GM18505 (cell line): ENCODE measurements at regions not wholly inside any gene's neighbourhood (a gene's known extent, or its start where the extent isn't known, plus 50 kb on each side); places are given as distances from the start of the nearest gene placed in this dataset.

Source experiments
- ATAC-seq: cut with Tn5 transposase; IDR thresholded peaks from one replicate; pipeline ENCODE4 v1.9.1; 2021; ENCODE audit not compliant: unreplicated experiment
- POLR2A ChIP-seq: IDR thresholded peaks from 4 replicates; pipeline ENCODE4 v1.6.1; 2011; ENCODE audit warnings: borderline replicate concordance; ENCODE audit not compliant: insufficient read depth, insufficient read length; ENCODE audit errors: extremely low read depth

DNA sequence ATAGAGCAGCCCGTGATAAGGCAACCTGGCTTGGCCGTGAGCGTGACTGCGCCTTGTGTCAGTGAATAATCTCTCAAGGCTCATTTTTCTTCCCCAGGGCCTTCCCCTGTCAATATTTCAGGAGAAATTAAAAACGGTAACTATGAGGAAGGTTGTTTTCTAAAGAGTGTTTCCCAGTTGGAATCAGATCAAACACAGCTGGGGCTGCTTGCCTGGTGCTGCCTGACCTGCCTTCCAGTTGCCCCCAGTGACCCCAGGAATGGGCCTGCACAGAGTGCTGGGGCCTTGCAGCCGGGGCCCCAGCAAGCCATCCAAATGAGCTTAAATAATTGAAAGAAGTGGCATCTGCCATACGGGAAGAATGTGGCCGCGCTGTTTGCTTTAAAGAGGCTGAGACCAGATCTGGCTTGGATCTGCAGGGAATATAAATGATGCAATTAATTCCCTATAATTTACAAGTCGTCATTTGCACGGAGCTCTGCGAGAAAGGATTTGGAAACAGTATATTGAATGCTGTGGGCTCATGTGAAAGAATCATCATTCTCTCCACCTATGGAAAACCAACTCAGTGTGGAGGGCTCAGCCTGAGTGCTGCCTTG, 203.9 kb downstream of the C1orf94 start:
- ATAC-seq: no peak
- TF ChIP-seq POLR2A: no peak

DNA sequence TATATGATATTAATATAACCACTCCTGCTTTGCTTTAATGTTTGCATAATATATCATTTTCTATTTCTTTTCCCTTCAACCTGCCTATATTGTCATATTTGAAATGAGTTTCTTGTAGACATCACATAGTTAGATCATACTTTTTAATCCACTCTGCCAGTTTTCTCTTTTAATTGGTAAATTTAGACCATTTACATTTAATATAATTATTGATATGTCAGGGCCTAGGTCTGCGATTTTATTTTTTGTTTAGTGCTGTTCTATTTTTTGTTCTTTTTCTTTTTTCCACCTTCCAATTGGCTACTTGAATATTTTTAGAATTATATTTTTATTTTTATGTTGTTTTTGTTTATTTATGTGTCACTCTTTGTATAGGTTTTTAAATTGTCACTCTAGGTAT, 213.3 kb downstream of the C1orf94 start:
- ATAC-seq: no peak
- no peak for TF ChIP-seq POLR2A

DNA sequence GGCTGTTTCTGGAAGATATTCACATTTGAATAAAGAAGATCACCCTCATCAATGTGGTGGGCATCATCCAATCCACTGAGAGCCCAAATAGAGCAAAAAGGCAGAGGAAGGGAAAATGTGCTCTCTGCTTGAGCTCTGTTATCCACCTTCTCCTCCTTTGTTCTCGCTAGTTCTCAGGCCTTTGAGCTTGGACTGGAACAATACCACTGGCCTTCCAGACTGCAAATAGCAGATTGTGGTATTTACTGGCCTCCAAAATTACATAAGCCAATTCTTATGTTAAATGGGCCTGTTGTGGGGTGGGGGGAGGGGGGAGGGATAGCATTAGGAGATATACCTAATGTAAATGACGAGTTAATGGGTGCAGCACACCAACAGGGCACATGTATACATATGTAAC, 219.3 kb downstream of the C1orf94 start:
- TF ChIP-seq POLR2A: no peak

DNA sequence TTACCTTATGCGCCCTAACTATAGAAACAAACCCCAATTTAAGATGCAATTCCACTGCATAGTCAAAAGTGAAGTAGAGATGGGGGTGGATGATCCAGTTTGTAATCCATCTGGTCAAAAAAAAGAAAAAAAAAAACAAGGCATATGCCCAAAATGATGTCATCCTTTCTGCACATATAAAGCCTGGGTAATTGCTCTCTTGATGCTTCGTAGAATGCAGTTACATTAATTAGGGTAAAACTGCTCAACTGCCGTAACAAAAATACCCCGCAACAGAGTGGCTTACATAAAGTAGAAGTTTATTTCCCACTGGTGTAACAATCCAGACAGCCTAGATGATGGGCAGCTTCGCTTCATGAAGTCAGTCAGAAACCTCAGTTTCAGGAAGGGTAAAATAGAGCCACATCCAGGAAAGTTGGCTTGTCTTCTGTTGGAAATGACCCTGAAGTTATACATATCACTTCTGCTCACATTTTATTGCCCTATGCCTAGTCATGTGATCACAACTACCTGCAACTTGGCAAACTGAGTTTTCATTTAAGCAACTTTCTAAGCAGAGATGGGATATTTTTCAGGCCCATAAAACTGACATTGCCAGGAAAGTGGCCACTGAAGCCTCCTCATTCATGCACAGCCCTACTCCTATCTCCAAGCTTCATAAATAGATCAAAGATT, 221.7 kb downstream of the C1orf94 start:
- TF ChIP-seq POLR2A: no peak
- no peak for ATAC-seq

More for the DNA sequence above, 219.3 kb downstream of the C1orf94 start:
- no peak for ATAC-seq

DNA sequence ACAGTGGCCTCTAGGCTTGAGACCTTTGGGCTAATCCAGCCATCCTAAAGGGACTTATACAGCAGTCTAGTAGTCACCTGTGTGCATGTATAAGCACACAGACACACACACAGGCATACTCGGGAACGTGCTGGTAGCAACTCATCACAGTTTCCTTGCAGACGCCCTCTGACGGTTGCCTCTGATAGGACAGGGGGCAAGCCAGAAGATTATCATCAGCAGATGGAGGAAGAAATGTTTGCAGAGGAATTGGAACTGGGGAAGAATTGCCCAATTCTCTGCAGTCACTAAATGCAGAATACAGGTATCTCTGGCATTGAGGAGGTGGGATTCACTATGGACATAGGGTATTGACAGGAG, 222.2 kb downstream of the C1orf94 start:
- TF ChIP-seq POLR2A: no peak
- no peak for ATAC-seq

DNA sequence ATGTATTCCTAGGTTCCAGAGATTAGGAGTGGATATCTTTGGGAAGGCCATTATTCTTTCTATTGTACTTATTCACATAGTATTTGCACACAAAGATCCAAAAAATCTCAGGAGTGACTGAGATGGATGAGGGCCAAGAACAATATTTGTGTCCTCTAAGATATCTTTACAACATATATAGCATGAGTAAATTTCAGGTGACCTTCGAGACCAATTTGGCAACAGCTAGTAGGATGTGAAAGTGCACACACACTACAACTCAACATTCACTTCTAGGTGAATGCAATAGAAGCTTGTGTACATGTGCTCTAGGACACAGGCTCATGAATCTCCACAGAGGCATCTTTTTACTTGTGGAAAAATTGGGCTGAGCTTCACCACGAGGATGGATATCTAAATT, 224.0 kb downstream of the C1orf94 start:
- no peak for ATAC-seq
- no peak for TF ChIP-seq POLR2A

DNA sequence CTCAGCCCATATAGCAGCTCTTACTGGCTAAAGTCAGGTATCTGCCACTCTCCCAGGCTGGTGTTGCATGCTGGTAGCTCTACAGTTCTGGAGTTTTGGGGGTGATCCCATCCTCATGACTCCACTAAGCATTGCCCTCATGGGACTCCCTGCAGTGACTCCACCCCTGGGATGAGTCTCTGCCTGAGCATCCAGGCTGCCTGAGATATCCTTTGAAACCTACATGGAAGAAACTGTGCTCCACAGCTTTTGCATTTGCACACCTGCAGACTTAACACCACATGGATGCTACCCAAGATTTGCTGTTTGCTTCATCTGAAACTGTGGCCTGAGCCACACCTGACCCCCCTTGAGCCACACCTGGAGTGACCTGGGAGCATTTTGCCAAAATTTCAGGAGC, 226.4 kb downstream of the C1orf94 start:
- ATAC-seq: no peak
- no peak for TF ChIP-seq POLR2A

DNA sequence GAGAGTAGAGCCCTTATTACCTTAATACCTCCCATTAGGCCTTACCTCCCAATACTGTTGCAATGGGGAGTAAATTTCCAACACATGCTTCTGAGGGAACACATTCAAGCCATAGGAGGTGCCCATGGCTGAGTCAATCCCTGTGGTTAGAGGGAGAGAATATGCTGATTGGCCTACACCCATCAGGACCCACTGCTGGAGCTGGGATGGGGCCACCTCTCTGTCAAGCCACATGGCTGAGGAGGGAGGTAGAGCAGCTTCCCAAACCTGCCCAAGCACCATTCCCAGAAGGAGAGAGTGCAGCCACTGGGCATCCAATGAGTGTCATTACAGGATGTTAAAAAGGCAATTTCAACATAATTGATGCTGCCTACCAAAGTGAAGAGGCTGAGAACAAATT, 228.1 kb downstream of the C1orf94 start:
- no peak for ATAC-seq
- TF ChIP-seq POLR2A: no peak

DNA sequence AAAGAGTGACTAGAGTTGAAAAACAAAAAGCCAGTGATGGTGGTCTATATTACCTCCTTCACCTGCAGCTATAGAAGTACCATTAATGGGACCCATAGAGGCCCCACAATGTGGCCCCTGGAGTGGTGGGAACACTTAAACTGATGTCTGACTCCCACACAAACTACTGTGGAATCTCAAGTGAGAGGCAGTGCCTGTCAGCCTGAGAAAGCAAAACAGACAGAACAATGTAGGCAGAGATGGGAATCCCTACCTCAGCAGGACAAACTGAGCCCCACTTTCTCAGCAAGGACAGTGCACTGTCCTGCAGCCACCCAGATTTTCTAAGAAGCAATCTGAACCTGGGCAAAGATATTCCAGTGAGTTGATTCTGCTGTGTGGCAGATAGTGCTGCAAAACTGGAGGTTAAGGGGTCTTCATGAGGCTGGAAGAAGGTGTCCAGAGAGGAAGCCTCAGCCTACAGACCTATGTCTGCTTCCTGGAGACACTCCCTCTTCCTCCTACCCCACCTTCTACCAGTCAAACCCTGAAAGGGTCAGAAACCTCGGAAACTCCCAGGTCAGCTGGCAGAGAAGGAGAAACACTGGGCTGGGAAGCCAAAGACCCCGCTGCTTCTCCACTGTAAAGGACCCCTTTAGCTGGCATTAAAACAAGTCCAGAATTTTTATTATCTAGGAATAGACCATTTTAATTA, 228.7 kb downstream of the C1orf94 start:
- no peak for TF ChIP-seq POLR2A
- ATAC-seq: no peak

DNA sequence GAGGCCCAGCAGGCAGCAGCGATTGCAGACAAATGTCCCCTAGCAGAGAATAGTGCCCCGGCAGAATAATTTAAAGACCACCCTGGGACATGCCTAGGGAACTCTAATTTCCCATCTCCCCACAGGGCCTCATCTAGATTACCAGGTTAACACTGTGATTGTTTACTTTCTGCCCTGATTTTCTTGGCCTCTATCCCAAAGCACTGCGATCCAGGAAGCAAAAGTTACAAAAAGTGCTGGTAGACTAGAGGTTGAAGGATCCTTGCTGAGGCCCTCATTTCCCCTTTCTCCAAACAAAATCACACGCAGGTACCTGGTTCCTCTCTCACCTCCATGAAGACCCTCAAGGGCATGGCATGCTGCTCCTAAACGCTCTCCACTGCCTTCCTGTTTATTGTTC, 229.7 kb downstream of the C1orf94 start:
- no peak for ATAC-seq
- no peak for TF ChIP-seq POLR2A

DNA sequence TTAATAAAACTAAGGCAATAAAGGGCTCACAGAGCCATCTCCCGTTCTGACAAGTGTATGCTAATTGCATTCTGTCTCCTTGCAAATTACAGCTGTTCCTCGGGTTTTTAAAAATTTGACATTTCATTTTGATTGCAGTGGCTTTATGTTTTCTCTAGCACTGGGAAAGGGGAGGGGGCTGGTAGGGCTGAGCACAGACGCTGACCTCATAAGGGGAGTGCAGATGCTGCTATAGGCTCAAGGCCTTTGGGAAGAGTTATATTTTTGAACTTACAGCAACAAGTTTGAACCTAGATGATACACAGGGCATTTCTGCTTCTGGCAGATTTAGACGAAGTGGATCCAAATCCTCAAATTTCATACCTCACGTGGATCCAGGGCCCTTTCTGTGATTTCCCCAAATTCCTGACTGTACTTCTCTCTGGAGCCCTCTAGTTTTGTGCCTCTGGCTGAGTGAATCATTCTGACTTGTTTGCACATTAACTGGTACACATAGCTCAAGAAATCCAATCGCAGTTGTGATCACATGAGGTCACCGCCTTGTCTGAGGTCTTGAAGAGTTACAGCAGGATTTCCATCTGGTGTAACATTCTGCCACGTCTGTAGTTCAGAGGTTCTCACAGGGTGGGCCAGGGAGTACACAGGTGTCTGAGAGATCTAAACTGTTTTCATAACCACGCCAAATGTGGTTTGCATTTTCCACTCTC, 230.3 kb downstream of the C1orf94 start:
- no peak for ATAC-seq
- no peak for TF ChIP-seq POLR2A

DNA sequence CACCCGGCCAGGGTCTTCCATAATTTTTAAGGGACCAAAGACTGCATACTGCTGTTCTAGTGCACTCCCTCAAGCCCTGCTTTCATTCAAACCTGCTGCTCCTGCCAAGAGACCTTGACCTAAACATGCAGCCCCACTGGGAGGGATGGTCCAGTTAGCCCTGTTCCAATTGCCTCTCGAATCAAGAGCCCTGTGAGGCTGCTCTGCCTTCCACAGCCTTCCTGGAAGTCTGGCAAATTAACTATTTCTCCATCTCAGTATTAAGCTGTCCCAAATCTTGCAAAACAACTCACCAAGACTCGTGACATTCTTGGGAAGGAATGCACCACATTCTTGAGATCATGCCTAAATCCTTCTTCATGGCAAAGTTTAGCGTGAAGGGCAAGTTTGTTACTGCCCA, 231.3 kb downstream of the C1orf94 start:
- no peak for TF ChIP-seq POLR2A
- no peak for ATAC-seq

DNA sequence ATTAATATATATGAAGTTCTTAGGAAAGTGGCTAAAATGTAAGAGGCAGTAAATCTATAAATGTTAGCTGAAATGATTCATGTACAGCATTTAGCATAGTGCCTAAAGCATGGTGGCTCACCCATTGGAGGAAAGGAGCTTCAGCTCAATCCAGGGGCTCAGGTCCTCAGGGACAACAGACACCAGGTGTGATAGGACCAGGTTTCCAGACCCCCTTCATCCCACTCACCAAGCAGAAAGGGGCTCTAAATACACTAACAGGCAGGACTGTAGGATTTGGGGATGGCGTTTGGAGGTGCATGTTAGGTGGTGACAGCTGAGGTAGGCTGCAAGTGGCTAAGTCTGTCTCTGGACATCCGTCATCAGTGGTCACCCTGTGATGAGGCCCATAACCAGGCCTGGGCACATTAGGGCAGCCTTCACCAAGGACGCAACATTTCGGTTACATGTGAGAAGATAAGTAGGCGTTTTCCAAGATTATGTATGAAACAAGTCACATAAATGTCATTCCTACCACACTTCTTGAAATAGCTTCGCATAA, 233.1 kb downstream of the C1orf94 start:
- ATAC-seq: no peak
- no peak for TF ChIP-seq POLR2A
